ENCODE measurements at regions not wholly inside any gene's neighbourhood (a gene's known extent, or its start where the extent isn't known, plus 50 kb on each side); places are given as distances from the start of the nearest gene placed in this dataset.

- Histone ChIP-seq H3K79me2 (ENCODE audit: control insufficient read depth, insufficient read depth, low read length) (no peaks in the 10 kb centered on the region), H3K36me3 (replicated peaks in 1 of 2; ENCODE audit: control extremely low read depth in 1 of 2, control insufficient read depth in 1 of 2, extremely low read depth in 1 of 2, insufficient read depth in 2 of 2, low read length in 1 of 2) (no peaks in the 10 kb centered on the region), H3K4me1 (ENCODE audit: control insufficient read depth in 2 of 2, insufficient read depth in 2 of 2, low read length in 2 of 2) (no peaks in the 10 kb centered on the region), H3K9ac (ENCODE audit: low read length) (no peak overlapping the region), H3K4me2 (replicated peaks; ENCODE audit: low read depth, low read length, poor library complexity, severe bottlenecking) (no peak overlapping the region), H3K9me3 (ENCODE audit: control extremely low read depth in 1 of 3, control insufficient read depth in 2 of 3, insufficient read depth in 1 of 3, low read length in 2 of 3) (peaks cover 0 to 1% (median 0%) of the 10 kb centered on the region in 3 donors), H3K27me3 (replicated peaks in 1 of 4; ENCODE audit: control extremely low read depth in 1 of 4, control insufficient read depth in 3 of 4, insufficient read depth in 4 of 4, low read length in 3 of 4) (no peaks in the 10 kb centered on the region), H4K20me1 (ENCODE audit: control insufficient read depth, insufficient read depth, low read length, poor library complexity, severe bottlenecking) (no peaks in the 10 kb centered on the region), H2AFZ (ENCODE audit: insufficient read depth, low read depth, low read length, poor library complexity, severe bottlenecking) (no peak overlapping the region), H3K4me3 (ENCODE audit: control extremely low read depth in 1 of 5, extremely low read depth in 1 of 5, insufficient read depth in 1 of 5, low read depth in 2 of 5, low read length in 4 of 5) (no peak overlapping the region), H3K27ac (ENCODE audit: low read length in 2 of 2) (no peak overlapping the region)
- no peak for ATAC-seq (ENCODE audit: low read depth)
- no peaks in the 10 kb centered on the region for H3K9me3 Mint-ChIP-seq (ENCODE audit: insufficient read depth)
- H3K4me3 Mint-ChIP-seq, result no peak overlapping the region
- CTCF ChIA-PET, result no interaction called here
- H3K4me1 Mint-ChIP-seq, result no peaks in the 10 kb centered on the region
- POLR2A ChIA-PET, result no interaction called here
- no CpG with 5 or more reads among the region's 5 CpGs for WGBS (ENCODE audit: insufficient coverage)
- intact Hi-C loops (cut with micrococcal nuclease), result no loop called here
- DNase-seq, result no peak
- TF ChIP-seq CTCF (IDR thresholded peaks at IDR 0.05), result no peak
- no peak for TF ChIP-seq EZH2 (IDR thresholded peaks at IDR 0.05; ENCODE audit: borderline replicate concordance, insufficient read depth, low read depth, low read length, poor library complexity, severe bottlenecking)
- H3K27me3 Mint-ChIP-seq, result no peaks in the 10 kb centered on the region
- no peak overlapping the region for H3K27ac Mint-ChIP-seq
These were observed 452.3 kb upstream of the MDGA2 start for GRCh38 chr14:48127674-48128073.

- no peaks in the 10 kb centered on the region for H3K36me3 ChIP-seq (replicated peaks in 1 of 2; ENCODE audit: control extremely low read depth in 1 of 2, control insufficient read depth in 1 of 2, extremely low read depth in 1 of 2, insufficient read depth in 2 of 2, low read length in 1 of 2)
- H3K79me2 ChIP-seq (ENCODE audit: control insufficient read depth, insufficient read depth, low read length), result no peaks in the 10 kb centered on the region
- no peak overlapping the region for H3K27ac ChIP-seq (ENCODE audit: low read length in 2 of 2)
- no peak overlapping the region for H3K4me3 ChIP-seq (ENCODE audit: control extremely low read depth in 1 of 5, extremely low read depth in 1 of 5, insufficient read depth in 1 of 5, low read depth in 2 of 5, low read length in 4 of 5)
- 70% methylated on average over 3 of the region's 4 CpGs for WGBS (ENCODE audit: insufficient coverage)
- ATAC-seq (ENCODE audit: low read depth) (no peak), DNase-seq (no peak)
- no peaks in the 10 kb centered on the region for H3K4me1 Mint-ChIP-seq
- no peak overlapping the region for H3K4me3 Mint-ChIP-seq
- H3K9ac ChIP-seq (ENCODE audit: low read length), result no peak overlapping the region
- H3K27me3 Mint-ChIP-seq, result no peaks in the 10 kb centered on the region
- ChIA-PET POLR2A (no interaction called here), CTCF (no interaction called here)
- no peak overlapping the region for H3K4me2 ChIP-seq (replicated peaks; ENCODE audit: low read depth, low read length, poor library complexity, severe bottlenecking)
- no peak overlapping the region for H2AFZ ChIP-seq (ENCODE audit: insufficient read depth, low read depth, low read length, poor library complexity, severe bottlenecking)
- no peaks in the 10 kb centered on the region for H3K4me1 ChIP-seq (ENCODE audit: control insufficient read depth in 2 of 2, insufficient read depth in 2 of 2, low read length in 2 of 2)
- no peaks in the 10 kb centered on the region for H4K20me1 ChIP-seq (ENCODE audit: control insufficient read depth, insufficient read depth, low read length, poor library complexity, severe bottlenecking)
- H3K27me3 ChIP-seq (replicated peaks in 1 of 4; ENCODE audit: control extremely low read depth in 1 of 4, control insufficient read depth in 3 of 4, insufficient read depth in 4 of 4, low read length in 3 of 4), result no peaks in the 10 kb centered on the region
- intact Hi-C loops (cut with micrococcal nuclease), result no loop called here
- no peak overlapping the region for H3K27ac Mint-ChIP-seq
- TF ChIP-seq CTCF (IDR thresholded peaks at IDR 0.05) (no peak), EZH2 (IDR thresholded peaks at IDR 0.05; ENCODE audit: borderline replicate concordance, insufficient read depth, low read depth, low read length, poor library complexity, severe bottlenecking) (no peak)
- no peaks in the 10 kb centered on the region for H3K9me3 Mint-ChIP-seq (ENCODE audit: insufficient read depth)
- H3K9me3 ChIP-seq (ENCODE audit: control extremely low read depth in 1 of 3, control insufficient read depth in 2 of 3, insufficient read depth in 1 of 3, low read length in 2 of 3), result no peaks in the 10 kb centered on the region
These were observed 450.2 kb upstream of the MDGA2 start for GRCh38 chr14:48125654-48126053.
